HepG2 (cell line): ENCODE measurements at regions not wholly inside any gene's neighbourhood (a gene's known extent, or its start where the extent isn't known, plus 50 kb on each side); places are given as distances from the start of the nearest gene placed in this dataset.
A peak's percentile ranks its signal among the peaks of the same experiment; 100 is the strongest.

Experiments used
- ATAC-seq: fragments of 200-7000 bp; cut with Tn5 transposase; 3 replicates; pipeline ENCODE4 v1.9.1; 2020; ENCODE audit warnings: mild to moderate bottlenecking, moderate library complexity
- BruUV-seq: library from RNA; stranded (reverse); fragments of 400-500 nt; replicated peaks from 2 replicates; lab custom pipeline; 2021; lab: Mats Ljungman, UMichigan
- CTCF ChIA-PET: fragments of 300-600 bp; formaldehyde crosslinking; extraction: SDS; loops from one replicate; lab custom pipeline; 2021; ENCODE audit warnings: low total read pairs, inconsistent platforms, low intra/inter-chr PET ratio; lab: Yijun Ruan, JAX
- POLR2A ChIA-PET: fragments of 350-600 bp; sonication (Branson Sonifier 250); formaldehyde crosslinking; loops from one replicate; lab custom pipeline; 2020; ENCODE audit warnings: antibody characterized with exemption, inconsistent platforms; lab: Yijun Ruan, JAX
- DNase-seq: peaks from one replicate; pipeline ENCODE4 v3.0.0-alpha.2; 2015; ENCODE audit warnings: low spot score
- FAIRE-seq: peaks from 3 replicates; lab custom pipeline; 2011; peaks lifted over from hg19 to GRCh38; lab: Jason Lieb, UNC
- H2AFZ ChIP-seq: one replicate; pipeline ENCODE4 v1.6.1; 2011; ENCODE audit warnings: low read length, inconsistent platforms
- H3K27ac ChIP-seq: fragments of 300-600 bp; 3 replicates; pipeline ENCODE4 v1.8.0; 2011; ENCODE audit warnings: mixed run types, mild to moderate bottlenecking, mixed read lengths, low read length, inconsistent platforms; ENCODE audit not compliant: insufficient read depth; ENCODE audit errors: extremely low read length
- H3K27me3 ChIP-seq, 2 experiments: fragments of 200-600 bp in 1 of 2; 2 replicates in 1 of 2; 3 replicates in 1 of 2; pipeline versions ENCODE4 v1.6.0 to v1.8.0; 2011; ENCODE audit warnings: low read length in 2 of 2, mild to moderate bottlenecking in 2 of 2, moderate library complexity in 2 of 2, inconsistent platforms in 1 of 2; ENCODE audit not compliant: insufficient read depth in 2 of 2, control insufficient read depth in 1 of 2
- H3K36me3 ChIP-seq, 2 experiments: fragments of 200-600 bp in 1 of 2; replicated peaks in 1 of 2; 2 replicates in 1 of 2; 3 replicates in 1 of 2; pipeline versions ENCODE4 v1.5.1 to v1.8.0; 2011; ENCODE audit warnings: low read length in 2 of 2, inconsistent platforms in 1 of 2; ENCODE audit not compliant: insufficient read depth in 2 of 2, control insufficient read depth in 1 of 2
- H3K4me1 ChIP-seq: 2 replicates; pipeline ENCODE4 v1.5.1; 2012; ENCODE audit warnings: low read length, inconsistent platforms; ENCODE audit not compliant: insufficient read depth
- H3K4me2 ChIP-seq: 2 replicates; pipeline ENCODE4 v1.6.0; 2011; ENCODE audit warnings: low read depth, low read length, inconsistent platforms
- H3K4me3 ChIP-seq, 3 experiments: fragments of 200-600 bp in 1 of 3; sonication (generic), shearing (Covaris generic) in 1 of 3; replicated peaks in 1 of 3; 2 replicates each; pipeline ENCODE4 v1.5.1; 2011 to 2016; ENCODE audit warnings: low read length in 3 of 3, inconsistent platforms in 2 of 3, low read depth in 2 of 3, mild to moderate bottlenecking in 2 of 3, control low read depth in 1 of 3, mixed read lengths in 1 of 3; ENCODE audit not compliant: insufficient read depth in 1 of 3
- H3K79me2 ChIP-seq: one replicate; pipeline ENCODE4 v1.6.1; 2011; ENCODE audit warnings: low read length, inconsistent platforms; ENCODE audit not compliant: insufficient read depth
- H3K9ac ChIP-seq: 2 replicates; pipeline ENCODE4 v1.6.0; 2011; ENCODE audit warnings: mild to moderate bottlenecking, low read depth, low read length, inconsistent platforms; ENCODE audit not compliant: insufficient read depth
- H3K9me3 ChIP-seq: 2 replicates; pipeline ENCODE4 v1.5.1; 2012; ENCODE audit warnings: mild to moderate bottlenecking, low read length
- H4K20me1 ChIP-seq: 2 replicates; pipeline ENCODE4 v1.6.0; 2011; ENCODE audit warnings: inconsistent platforms, mild to moderate bottlenecking, low read length, moderate library complexity; ENCODE audit not compliant: insufficient read depth
- ATF5 ChIP-seq: sonication (generic); formaldehyde crosslinking; IDR thresholded peaks from 2 replicates; pipeline ENCODE4 v1.4.0; 2020; ENCODE audit warnings: mild to moderate bottlenecking, low read depth, missing genetic modification reagents
- CTCF ChIP-seq: sonication (generic); formaldehyde crosslinking; IDR thresholded peaks from 2 replicates; pipeline ENCODE4 v1.5.0; 2020; ENCODE audit warnings: mild to moderate bottlenecking, missing genetic modification reagents, moderate library complexity
- DNMT3B ChIP-seq: conservative IDR thresholded peaks from 2 replicates; pipeline ENCODE4 v1.6.1; 2016; ENCODE audit warnings: missing biosample characterization, control low read depth
- FLYWCH1 ChIP-seq: sonication (generic); formaldehyde crosslinking; IDR thresholded peaks from 2 replicates; pipeline ENCODE4 v1.8.1; 2023; ENCODE audit warnings: mild to moderate bottlenecking, missing genetic modification reagents
- KDM1A ChIP-seq: IDR thresholded peaks from 2 replicates; pipeline ENCODE4 v1.6.1; 2016; ENCODE audit warnings: missing compliant biosample characterization
- RFX5 ChIP-seq: IDR thresholded peaks from 2 replicates; pipeline ENCODE4 v1.6.1; 2011; ENCODE audit warnings: low read depth, low read length, improper control_type of control experiment
- SMAD3 ChIP-seq: sonication (generic); formaldehyde crosslinking; IDR thresholded peaks from 2 replicates; pipeline ENCODE4 v1.4.0; 2020; ENCODE audit warnings: missing genetic modification reagents
- SMARCE1 ChIP-seq: fragments of 450-650 bp; IDR thresholded peaks from 2 replicates; pipeline ENCODE4 v1.6.1; 2017; ENCODE audit warnings: borderline replicate concordance
- SMC3 ChIP-seq: IDR thresholded peaks from 2 replicates; pipeline ENCODE4 v1.6.1; 2011; ENCODE audit warnings: low read length, improper control_type of control experiment
- STAG1 ChIP-seq: sonication (generic); formaldehyde crosslinking; IDR thresholded peaks from 2 replicates; pipeline ENCODE4 v1.4.0; 2020; ENCODE audit warnings: missing genetic modification reagents
- TEAD3 ChIP-seq: optimal IDR thresholded peaks from 2 replicates; pipeline ENCODE3; 2016; ENCODE audit warnings: borderline replicate concordance
- TFAP4 ChIP-seq: sonication (generic); IDR thresholded peaks from 2 replicates; pipeline ENCODE4 v1.6.1; 2016; ENCODE audit warnings: low read depth, borderline replicate concordance
- ZFP62 ChIP-seq: sonication (generic); formaldehyde crosslinking; IDR thresholded peaks from 2 replicates; pipeline ENCODE4 v1.4.0; 2020; ENCODE audit warnings: missing genetic modification reagents
- ZNF343 ChIP-seq: sonication (generic); formaldehyde crosslinking; IDR thresholded peaks from 2 replicates; pipeline ENCODE4 v1.4.0; 2020; ENCODE audit warnings: mild to moderate bottlenecking, missing genetic modification reagents
- ZNF354B ChIP-seq: sonication (generic); formaldehyde crosslinking; IDR thresholded peaks from 2 replicates; pipeline ENCODE4 v1.8.0; 2022; ENCODE audit warnings: mild to moderate bottlenecking, missing genetic modification reagents
- ZNF740 ChIP-seq: sonication (generic); formaldehyde crosslinking; IDR thresholded peaks from 2 replicates; pipeline ENCODE4 v1.4.0; 2020; ENCODE audit warnings: missing genetic modification reagents
- WGBS: methylation state at CpG from one replicate; pipeline ENCODE4 v1.1.6; 2017; ENCODE audit warnings: low lambda C conversion rate; 5-methylcytosine and 5-hydroxymethylcytosine counted together
- in situ Hi-C: cut with HindIII; loops from 2 replicates; pipeline ENCODE4 v1.10.0; 2017; ENCODE audit warnings: low pct_unique_long_range_greater_than_20kb; ENCODE audit not compliant: extremely low pct_ligation_motif_present
- intact Hi-C: fragments of 100-400 bp; cut with micrococcal nuclease; formaldehyde crosslinking; loops from one replicate; pipeline ENCODE4 v1.10.0; 2022; ENCODE audit not compliant: unreplicated experiment

- Histone ChIP-seq H3K9ac (no peak overlapping the region), H3K27me3 (0 out of 5 replicates have a peak, but pooled peaks cover 0 to 3% of the 10 kb centered on the region in 2 experiments), H3K4me3 (no peak overlapping the region), H2AFZ (no peak overlapping the region), H3K79me2 (no peaks in the 10 kb centered on the region), H3K27ac (no peak overlapping the region), H3K36me3 (no peaks in the 10 kb centered on the region), H4K20me1 (no peaks in the 10 kb centered on the region), H3K9me3 (no peaks in the 10 kb centered on the region), H3K4me2 (no peak overlapping the region), H3K4me1 (no peaks in the 10 kb centered on the region)
- 53% methylated on average over 4 of the region's 4 CpGs for WGBS
- CTCF ChIA-PET: interaction anchor here (0.7 kb wide), 1 partner anchor 213 kb away, joined by 3 read pairs; no protein-coding TSS in a partner anchor
- BruUV-seq: no TSS peak
- DNase-seq: peak; percentile 14
- intact Hi-C loops (loop anchor here (10.0 kb wide), 1 partner anchor 82 kb away; no protein-coding TSS in a partner anchor), in situ Hi-C loops (no loop called here)
- POLR2A ChIA-PET: no interaction called here
- peak; percentile 61 for ATAC-seq
- no peak for FAIRE-seq
- TF ChIP-seq ZNF343: no peak
- TF ChIP-seq SMARCE1: no peak
- TF ChIP-seq ZNF354B: no peak
- no peak for TF ChIP-seq FLYWCH1 (CRISPR knock-in tag)
- no peak for TF ChIP-seq SMAD3 (CRISPR knock-in tag)
- peak; percentile 55; the same call in 1 of the 2 replicates for TF ChIP-seq RFX5
- TF ChIP-seq STAG1 (CRISPR knock-in tag): peak; percentile 40
- TF ChIP-seq ATF5 (CRISPR knock-in tag): no peak
- TF ChIP-seq SMC3: peak; percentile 32; the same call in 1 of the 2 replicates
- no peak for TF ChIP-seq ZFP62 (CRISPR knock-in tag)
- no peak for TF ChIP-seq ZNF740 (CRISPR knock-in tag)
- peak; percentile 60; the same call in 1 of the 2 replicates for TF ChIP-seq TFAP4
- no peak for TF ChIP-seq KDM1A (CRISPR knock-in tag)
- TF ChIP-seq CTCF (CRISPR knock-in tag): peak; percentile 51
- TF ChIP-seq TEAD3: peak; percentile 90
- TF ChIP-seq DNMT3B (CRISPR knock-in tag): no peak
Measured at GRCh38 chr1:116842654-116843053, 67.1 kb upstream of the PTGFRN start.
